Upper lobe of left lung (tissue), 6 donors: ENCODE measurements at regions not wholly inside any gene's neighbourhood (a gene's known extent, or its start where the extent isn't known, plus 50 kb on each side); places are given as distances from the start of the nearest gene placed in this dataset.
"Not testable (repeated sequence)": the region's sequence is repeated elsewhere in the genome, so short reads cannot be mapped to it uniquely, and the experiment has no call there.

Experiments used
- ATAC-seq, 2 donors: fragments of 200-7000 bp; cut with Tn5 transposase; one replicate each; pipeline ENCODE4 v1.9.1; 2022; ENCODE audit warnings: mild to moderate bottlenecking in 2 of 2, moderate library complexity in 2 of 2; ENCODE audit not compliant: low FRiP score in 2 of 2
- DNase-seq, 2 donors: peaks; one replicate each; pipeline ENCODE4 v3.0.0-alpha.2; 2019 to 2020
- H3K27ac ChIP-seq, 4 donors: fragments of 200-600 bp; sonication (generic); one replicate each; pipeline ENCODE4 v1.5.1; 2016 to 2019
- H3K27me3 ChIP-seq, 4 donors: fragments of 200-600 bp; sonication (generic); one replicate each; pipeline ENCODE4 v1.5.1; 2017 to 2019
- H3K36me3 ChIP-seq, 4 donors: fragments of 200-600 bp; sonication (generic); one replicate each; pipeline ENCODE4 v1.5.1; 2016 to 2019
- H3K4me1 ChIP-seq, 4 donors: fragments of 200-600 bp; sonication (generic); one replicate each; pipeline ENCODE4 v1.5.1; 2018 to 2019
- H3K4me3 ChIP-seq, 4 donors: fragments of 200-600 bp; sonication (generic); one replicate each; pipeline ENCODE4 v1.5.1; 2017 to 2019; ENCODE audit warnings: mild to moderate bottlenecking in 2 of 4, moderate library complexity in 1 of 4
- H3K9me3 ChIP-seq, 4 donors: fragments of 200-600 bp; sonication (generic); one replicate each; pipeline ENCODE4 v1.5.1; 2018 to 2019
- CTCF ChIP-seq, 6 experiments: fragments of 450-650 bp in 4 of 6; fragments of 200-600 bp in 2 of 6; sonication (generic) in 2 of 6; IDR thresholded peaks; one replicate each; pipeline ENCODE4 v1.5.1; 2016 to 2019; ENCODE audit warnings: antibody characterized with exemption in 6 of 6
- EP300 ChIP-seq, 4 donors: sonication (generic); formaldehyde crosslinking; IDR thresholded peaks; one replicate each; pipeline ENCODE4 v1.5.1; 2017; ENCODE audit warnings: antibody characterized with exemption in 4 of 4, control low read depth in 2 of 4
- POLR2A ChIP-seq, 4 donors: fragments of 450-650 bp; IDR thresholded peaks; one replicate each; pipeline ENCODE4 v1.5.1; 2016 to 2017; ENCODE audit warnings: antibody characterized with exemption in 4 of 4, mild to moderate bottlenecking in 2 of 4
- POLR2AphosphoS5 ChIP-seq, 2 donors: sonication (generic); formaldehyde crosslinking; IDR thresholded peaks; one replicate each; pipeline ENCODE4 v1.5.1; 2017; ENCODE audit warnings: antibody characterized with exemption in 2 of 2
- WGBS, 2 donors: methylation state at CpG; one replicate each; pipeline ENCODE4 v1.1.5; 2017 to 2018; 5-methylcytosine and 5-hydroxymethylcytosine counted together
- donor health status: DM: no; HTN: no; CAD: no; lungs with moderate emphysema.
- donor health status: DM: no; HTN: yes; CAD: no; lungs with severe emphysema.

GRCh38 chr1:219550201-219550600 lies 62.7 kb downstream of the ZC3H11B start:
- ATAC-seq (no peak), DNase-seq (no peak)
- H3K36me3 ChIP-seq: no peaks in the 10 kb centered on the region
- H3K4me3 ChIP-seq: no peak overlapping the region
- TF ChIP-seq POLR2A (IDR thresholded peaks at IDR 0.05): no peak
- no peak for TF ChIP-seq POLR2AphosphoS5 (IDR thresholded peaks at IDR 0.05)
- TF ChIP-seq EP300 (IDR thresholded peaks at IDR 0.05): no peak
- no peak for TF ChIP-seq CTCF (IDR thresholded peaks at IDR 0.05)
- no peaks in the 10 kb centered on the region for H3K9me3 ChIP-seq
- H3K27ac ChIP-seq: no peak overlapping the region
- WGBS, 2 donors: 82 to 84% methylated on average over 2 of the region's 2 CpGs
- no peaks in the 10 kb centered on the region for H3K4me1 ChIP-seq
- H3K27me3 ChIP-seq: no peaks in the 10 kb centered on the region

DNA sequence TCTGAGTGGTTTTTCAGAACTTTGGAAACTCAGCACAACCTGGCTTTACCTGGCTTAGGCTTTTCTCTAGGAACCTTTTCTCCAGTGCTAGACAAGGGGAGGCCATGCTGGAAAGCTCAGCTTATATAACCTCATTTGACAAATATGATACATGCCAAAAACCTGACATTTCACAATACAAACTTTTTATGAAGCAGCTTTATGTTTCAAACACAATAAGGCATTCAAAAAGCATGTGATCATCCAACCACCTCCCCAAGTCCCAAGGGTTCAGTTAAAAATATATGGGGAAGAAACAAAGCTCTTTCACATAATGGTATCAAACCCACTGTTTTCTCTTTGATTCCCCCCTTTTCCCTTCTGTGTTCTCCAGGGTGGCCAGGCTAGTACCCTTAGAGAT lies 63.7 kb downstream of the ZC3H11B start:
- Histone ChIP-seq H3K27ac (no peak overlapping the region), H3K4me1 (no peaks in the 10 kb centered on the region), H3K4me3 (no peak overlapping the region), H3K9me3 (no peaks in the 10 kb centered on the region), H3K36me3 (no peaks in the 10 kb centered on the region), H3K27me3 (no peaks in the 10 kb centered on the region)
- DNase-seq (no peak), ATAC-seq (no peak)
- no peak for TF ChIP-seq CTCF (IDR thresholded peaks at IDR 0.05)
- no peak for TF ChIP-seq POLR2AphosphoS5 (IDR thresholded peaks at IDR 0.05)

DNA sequence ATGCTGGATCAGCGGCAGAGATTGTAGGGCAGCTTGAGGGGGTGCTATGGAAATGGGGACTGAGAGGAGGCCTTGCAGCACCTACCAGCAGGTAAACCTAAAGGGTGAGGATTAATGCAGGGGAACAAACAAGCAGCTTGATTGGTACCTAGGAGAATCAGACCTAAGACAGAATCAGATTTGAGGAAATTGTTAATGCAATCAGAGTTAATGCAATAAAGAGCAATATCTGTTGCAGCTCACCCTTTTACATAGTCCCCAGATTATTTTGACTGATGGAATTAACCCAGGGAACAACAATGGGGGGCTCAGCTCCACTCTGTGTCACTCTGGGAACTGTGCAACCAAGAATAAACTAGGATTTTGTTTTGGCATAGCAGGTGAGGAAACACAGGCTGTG lies 64.5 kb downstream of the ZC3H11B start:
- no peaks in the 10 kb centered on the region for H3K9me3 ChIP-seq
- H3K27me3 ChIP-seq: no peaks in the 10 kb centered on the region
- H3K27ac ChIP-seq: no peak overlapping the region
- no peak for TF ChIP-seq EP300 (IDR thresholded peaks at IDR 0.05)
- no peak for TF ChIP-seq POLR2AphosphoS5 (IDR thresholded peaks at IDR 0.05)
- TF ChIP-seq CTCF (IDR thresholded peaks at IDR 0.05): no peak
- no peak for TF ChIP-seq POLR2A (IDR thresholded peaks at IDR 0.05)
- DNase-seq: no peak
- H3K4me1 ChIP-seq: no peaks in the 10 kb centered on the region
- H3K36me3 ChIP-seq: no peaks in the 10 kb centered on the region
- WGBS, 2 donors: 88% methylated on average over 1 of the region's 1 CpG
- no peak for ATAC-seq
- no peak overlapping the region for H3K4me3 ChIP-seq

- no CpG with 5 or more reads among the region's 31 CpGs for WGBS, 2 donors
- not testable (repeated sequence) for H3K27me3 ChIP-seq, H3K4me1 ChIP-seq, H3K4me3 ChIP-seq, H3K36me3 ChIP-seq, H3K9me3 ChIP-seq, ATAC-seq, H3K27ac ChIP-seq
- peak in 1 of 2 donors; percentile 63 for DNase-seq
Observed at GRCh38 chr1:219545756-219546155, 67.1 kb downstream of the ZC3H11B start.

- TF ChIP-seq EP300 (IDR thresholded peaks at IDR 0.05) (no peak), POLR2A (IDR thresholded peaks at IDR 0.05) (no peak), POLR2AphosphoS5 (IDR thresholded peaks at IDR 0.05) (no peak), CTCF (IDR thresholded peaks at IDR 0.05) (no peak)
- DNase-seq (no peak), ATAC-seq (no peak)
Observed at GRCh38 chr1:219544163-219544846, 68.6 kb downstream of the ZC3H11B start.

More at GRCh38 chr1:219544163-219544846, 68.6 kb downstream of the ZC3H11B start:
- Histone ChIP-seq H3K36me3 (no peaks in the 10 kb centered on the region), H3K27ac (no peak overlapping the region), H3K9me3 (no peaks in the 10 kb centered on the region), H3K4me3 (no peak overlapping the region), H3K27me3 (no peaks in the 10 kb centered on the region), H3K4me1 (no peaks in the 10 kb centered on the region)
- 61 to 74% methylated on average over 5 of the region's 5 CpGs for WGBS, 2 donors
